Stomach (tissue), 4 donors: ENCODE measurements at regions not wholly inside any gene's neighbourhood (a gene's known extent, or its start where the extent isn't known, plus 50 kb on each side); places are given as distances from the start of the nearest gene placed in this dataset.

ENCODE experiments used
- CTCF ChIP-seq, 7 experiments: fragments of 450-650 bp in 4 of 7; fragments of 200-600 bp in 3 of 7; sonication (generic) in 3 of 7; IDR thresholded peaks; one replicate each; pipeline ENCODE4 v1.5.1; 2016 to 2019; ENCODE audit warnings: antibody characterized with exemption in 7 of 7, control low read depth in 2 of 7, mild to moderate bottlenecking in 1 of 7
- EP300 ChIP-seq: sonication (generic); formaldehyde crosslinking; IDR thresholded peaks from one replicate; pipeline ENCODE4 v1.6.1; 2017; ENCODE audit warnings: antibody characterized with exemption
- POLR2A ChIP-seq, 4 donors: fragments of 450-650 bp; IDR thresholded peaks; one replicate each; pipeline ENCODE4 v1.6.1; 2016; ENCODE audit warnings: antibody characterized with exemption in 4 of 4, control low read depth in 2 of 4, mild to moderate bottlenecking in 1 of 4, moderate library complexity in 1 of 4
- POLR2AphosphoS5 ChIP-seq, 3 donors: sonication (generic); formaldehyde crosslinking; IDR thresholded peaks; one replicate each; pipeline ENCODE4 v1.6.1; 2016; ENCODE audit warnings: antibody characterized with exemption in 3 of 3

GRCh38 chrX:39499996-39500395 lies 597.8 kb downstream of the BCOR start:
- TF ChIP-seq CTCF (IDR thresholded peaks at IDR 0.05), result no peak
- TF ChIP-seq POLR2A (IDR thresholded peaks at IDR 0.05), result no peak
- TF ChIP-seq POLR2AphosphoS5 (IDR thresholded peaks at IDR 0.05), result no peak
- TF ChIP-seq EP300, result no peak
